NCI-H524 treated with DMSO at 0.1 percent for 48 hours (cell line): ENCODE measurements at regions not wholly inside any gene's neighbourhood (a gene's known extent, or its start where the extent isn't known, plus 50 kb on each side); places are given as distances from the start of the nearest gene placed in this dataset.

Experiments
- DNase-seq: peaks from one replicate; lab custom pipeline; 2025; lab: John Stamatoyannopoulos, UW

DNA sequence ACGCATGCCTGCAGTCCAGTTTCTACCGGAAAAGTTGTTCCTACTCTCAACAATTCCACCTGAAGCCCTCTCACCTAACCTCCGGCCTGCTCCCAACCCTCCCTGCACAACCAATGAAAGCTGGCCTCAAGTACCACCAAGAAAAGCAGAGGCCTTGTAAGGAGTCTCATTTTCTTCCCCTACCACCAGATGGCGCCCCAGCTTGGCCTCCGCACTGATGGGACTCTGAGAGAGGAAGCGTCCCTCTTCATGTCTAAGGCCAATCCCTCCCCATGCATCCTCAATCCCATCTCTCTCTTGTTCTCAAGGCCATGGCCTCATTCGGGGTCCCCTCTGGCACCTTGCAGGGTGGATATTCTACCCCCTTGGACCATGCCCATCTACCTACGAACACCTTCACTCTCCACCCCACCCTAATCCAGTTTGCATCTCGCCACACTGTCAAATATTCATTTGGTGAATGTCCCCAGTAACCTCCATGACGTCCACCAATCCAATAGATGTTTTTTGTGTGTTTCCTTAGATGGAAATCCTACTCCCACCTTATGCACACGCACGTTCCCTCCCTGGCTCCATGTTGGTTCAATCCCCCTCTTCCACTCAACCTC, 412.8 kb downstream of the ZNF536 start:
- no peak for DNase-seq

DNA sequence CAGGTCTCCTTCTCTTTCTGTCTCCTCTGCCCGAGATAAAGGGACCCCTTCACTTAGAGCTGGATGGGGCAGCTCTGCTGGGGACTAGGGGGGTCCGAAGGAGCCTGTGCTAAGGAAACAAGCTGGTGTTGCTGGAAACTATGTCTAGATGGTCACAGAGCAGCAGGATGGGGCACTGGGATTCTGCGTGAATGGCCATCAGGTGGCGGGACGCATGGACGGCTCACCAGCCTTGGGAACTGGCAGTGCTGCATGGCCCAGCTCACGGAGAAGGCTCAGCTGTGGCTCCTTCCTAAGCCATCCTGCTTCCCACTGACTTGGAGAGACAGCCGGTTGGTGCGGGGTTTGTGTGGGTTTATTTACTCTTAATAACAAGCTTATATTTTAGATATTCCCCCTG, 411.8 kb downstream of the ZNF536 start:
- DNase-seq, result no peak

DNA sequence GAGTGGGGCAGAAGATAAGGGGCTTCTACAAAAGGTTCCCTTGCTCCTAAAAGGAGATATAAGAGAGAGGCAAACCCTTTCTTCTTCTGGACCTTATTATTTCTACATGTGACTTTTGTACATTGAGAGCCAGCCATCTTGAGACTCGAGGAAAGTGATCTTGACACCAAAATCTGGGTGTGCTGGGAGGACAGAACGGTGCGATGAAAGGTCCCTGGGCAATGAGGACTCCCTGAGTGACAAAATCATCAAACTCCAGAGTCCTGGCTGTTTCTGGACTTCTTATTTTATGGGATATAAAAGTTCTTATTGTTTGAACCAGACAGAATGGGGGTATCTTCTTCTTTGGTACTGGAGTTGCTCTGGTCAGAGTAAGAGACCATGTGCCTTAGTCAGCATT, 411.0 kb downstream of the ZNF536 start:
- no peak for DNase-seq

DNA sequence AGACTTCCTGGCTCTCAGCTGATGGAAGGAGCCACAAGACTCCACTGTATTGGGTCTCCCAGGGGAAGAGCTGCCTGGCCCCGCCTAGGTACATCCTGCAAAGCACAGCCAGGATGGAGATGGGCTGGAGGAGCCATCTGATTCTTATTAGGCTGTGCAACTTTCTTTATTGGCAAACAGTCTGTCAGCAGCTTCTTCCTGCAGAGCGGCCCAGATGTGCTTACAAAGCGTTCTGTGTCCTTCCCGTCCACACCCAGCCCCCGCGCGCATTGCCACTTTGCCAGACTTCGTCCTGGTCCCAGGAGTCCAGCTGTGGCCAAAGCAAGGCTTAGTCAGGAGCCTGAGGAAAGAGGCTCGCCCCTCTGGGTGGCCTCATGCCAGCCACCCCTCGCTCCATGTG, 409.3 kb downstream of the ZNF536 start:
- DNase-seq, result no peak

DNA sequence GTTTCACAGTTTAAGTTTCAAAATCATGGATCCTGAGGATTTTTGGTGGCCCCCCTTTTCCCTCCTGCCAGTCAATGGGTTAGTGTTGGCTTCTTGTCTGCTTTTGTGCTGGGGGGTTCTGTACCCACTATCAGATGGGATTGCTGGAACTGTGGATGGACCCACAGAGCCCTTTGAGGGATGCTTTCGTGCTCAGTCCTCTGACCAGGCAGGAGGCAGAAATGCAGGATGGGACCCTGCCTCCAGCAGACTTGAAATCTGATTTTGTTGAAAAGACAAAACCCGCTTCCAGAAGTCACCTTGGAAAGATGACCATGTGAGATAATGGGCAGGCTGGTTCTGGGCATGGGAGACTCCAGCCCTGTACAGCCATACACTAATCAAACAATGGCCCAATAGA, 408.9 kb downstream of the ZNF536 start:
- DNase-seq, result no peak

DNA sequence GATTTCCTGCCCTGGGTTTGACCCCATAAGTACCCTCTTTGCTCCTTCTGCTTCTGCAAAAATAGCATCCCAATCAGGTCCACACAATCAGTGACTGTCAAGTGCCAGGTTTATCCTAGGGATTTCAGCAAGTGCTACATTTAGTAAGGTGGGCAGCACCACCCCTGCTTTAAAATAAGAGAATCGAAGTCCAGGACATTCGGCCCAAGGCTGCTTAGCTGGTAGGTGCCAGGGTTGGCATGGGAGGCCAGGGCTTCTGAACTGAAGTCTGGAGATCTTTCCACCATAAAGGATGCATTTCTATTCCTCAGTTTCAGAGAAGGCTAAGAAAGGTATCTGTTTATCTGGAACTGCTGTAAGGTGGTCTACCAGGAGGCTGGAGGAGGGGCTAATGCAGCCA, 408.3 kb downstream of the ZNF536 start:
- no peak for DNase-seq

DNA sequence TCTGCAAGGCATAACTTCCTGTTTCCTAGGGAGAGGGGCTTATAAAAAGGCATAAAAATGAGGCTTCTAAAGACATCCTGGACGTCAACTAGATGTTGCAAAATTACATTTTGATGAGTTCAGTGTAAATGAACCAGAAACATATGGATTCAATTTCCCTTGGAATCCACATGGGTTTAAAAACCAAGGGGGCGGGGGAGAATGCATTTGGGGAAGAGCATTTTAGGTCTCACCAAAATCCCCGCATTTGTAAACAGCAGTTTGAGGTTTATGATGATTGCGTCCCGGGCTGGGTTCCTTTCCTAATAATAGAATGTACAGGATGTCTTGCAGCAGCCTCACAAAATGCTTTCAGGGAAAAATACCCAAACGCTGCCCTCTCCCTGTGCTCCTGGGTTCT, 407.8 kb downstream of the ZNF536 start:
- DNase-seq, result no peak

DNA sequence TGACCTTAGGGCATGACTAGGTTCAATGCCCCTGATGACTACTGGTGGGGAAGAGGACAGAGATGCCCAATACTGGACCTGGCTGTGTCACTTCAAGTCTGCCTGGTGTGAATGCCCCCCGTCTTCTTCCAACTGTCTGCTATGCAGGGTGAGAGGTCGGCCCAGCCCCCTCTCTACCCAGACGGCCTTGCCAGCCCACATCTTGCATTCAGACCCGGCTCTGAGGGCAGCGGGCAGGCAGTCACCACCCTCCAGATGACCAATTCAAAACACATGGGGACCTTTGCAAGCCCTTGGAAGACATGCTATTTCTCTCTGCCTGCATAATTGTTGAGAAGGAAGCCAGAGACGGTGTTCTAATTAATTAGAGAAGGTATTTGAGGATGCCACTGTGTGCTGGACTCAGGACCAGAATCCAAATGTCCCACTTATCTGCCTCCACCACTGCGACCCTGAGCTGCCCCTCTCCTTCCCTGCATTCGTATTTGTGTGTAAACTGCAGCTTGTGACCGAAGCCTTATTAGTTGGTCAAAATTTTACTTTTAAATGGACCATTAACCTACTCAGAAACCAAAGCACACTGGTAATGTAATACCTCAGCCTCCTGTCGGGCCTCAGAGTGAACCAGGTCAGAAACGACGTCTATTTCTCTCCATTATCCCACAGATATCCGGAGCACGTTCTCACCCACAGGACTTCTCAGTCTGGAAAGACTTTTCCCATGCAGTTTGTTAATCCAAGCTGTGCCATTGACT, 407.0 kb downstream of the ZNF536 start:
- no peak for DNase-seq

DNA sequence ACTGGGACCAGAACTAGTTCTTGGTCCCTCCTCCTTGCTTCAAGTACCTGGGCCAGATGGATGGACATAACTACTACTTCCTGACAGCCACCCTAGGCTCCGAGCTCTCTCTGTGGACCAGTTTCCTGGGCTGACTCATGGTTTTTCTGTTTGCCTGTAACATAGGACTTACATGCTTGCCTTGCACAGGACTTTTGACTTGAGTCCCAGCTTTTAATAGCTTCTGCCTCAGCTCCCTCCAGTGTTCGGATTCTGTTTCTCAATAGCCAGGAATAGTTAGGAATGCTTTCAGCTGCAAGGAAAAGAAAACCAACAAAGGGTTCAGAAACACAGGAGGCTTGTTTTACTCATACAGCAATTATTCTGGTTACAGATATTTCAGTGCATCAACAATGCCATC, 405.9 kb downstream of the ZNF536 start:
- DNase-seq, result no peak

DNA sequence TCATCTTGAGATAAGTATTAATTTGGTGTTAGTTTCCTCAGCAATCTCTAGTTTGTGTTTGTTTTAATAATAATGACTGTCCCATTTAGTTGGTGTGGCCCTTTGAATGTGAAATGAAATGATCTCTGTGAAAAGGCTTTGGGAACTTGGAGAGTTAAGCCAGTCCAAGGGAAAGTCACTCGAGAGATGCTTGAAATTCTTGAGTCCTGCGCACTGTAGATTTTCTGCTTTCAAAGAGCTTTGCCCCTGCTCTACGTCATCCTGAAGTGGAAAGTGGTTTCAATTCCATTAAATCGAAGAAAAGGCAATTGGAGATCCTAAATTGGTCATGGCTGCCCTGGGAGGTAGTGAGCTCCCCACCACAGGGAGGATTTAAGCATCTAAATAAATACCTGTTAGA, 403.8 kb downstream of the ZNF536 start:
- DNase-seq, result no peak

DNA sequence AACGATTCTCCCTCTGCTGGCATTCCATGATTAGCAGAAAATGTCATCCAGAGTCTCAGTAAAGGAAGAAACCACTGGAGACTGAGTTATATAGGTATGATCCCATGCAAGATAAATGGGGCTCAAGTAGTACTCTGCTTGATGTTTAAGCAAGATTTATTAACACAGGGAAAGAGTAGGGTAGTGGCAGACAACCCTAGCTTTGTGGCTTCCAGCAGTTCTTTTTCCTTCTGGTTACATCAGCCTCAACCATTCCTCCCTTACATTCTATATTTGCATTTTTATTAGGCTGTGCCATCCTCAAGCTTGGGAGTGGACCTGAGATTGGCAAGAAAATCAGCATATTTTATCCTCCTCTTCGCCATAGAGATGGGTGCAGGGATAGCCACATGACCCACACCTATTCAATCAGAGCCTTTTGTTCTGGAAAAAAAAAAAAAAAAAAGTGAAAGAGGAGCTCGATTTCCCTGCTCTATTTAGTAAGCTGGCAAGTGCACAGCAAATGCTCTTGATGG, 402.1 kb downstream of the ZNF536 start:
- DNase-seq, result no peak

DNA sequence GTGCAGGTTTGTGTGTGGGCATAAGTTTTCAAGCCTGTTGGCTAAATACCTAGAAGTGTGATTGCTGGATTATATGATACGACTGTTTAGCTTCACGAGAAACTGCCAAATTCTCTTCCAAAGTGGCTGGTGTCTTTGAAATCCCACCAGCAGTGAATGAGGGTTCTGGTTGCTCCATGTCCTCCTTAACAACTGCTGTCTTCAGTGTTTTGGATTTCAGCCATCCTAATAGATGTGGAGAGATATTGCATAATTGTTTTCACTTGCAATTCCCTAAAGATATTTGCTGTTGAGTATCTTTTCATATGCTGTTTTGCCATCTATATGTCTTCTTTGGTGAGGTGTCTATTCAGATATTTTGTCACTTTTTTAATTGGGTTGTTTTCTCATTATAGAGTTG, 390.5 kb downstream of the ZNF536 start:
- no peak for DNase-seq

DNA sequence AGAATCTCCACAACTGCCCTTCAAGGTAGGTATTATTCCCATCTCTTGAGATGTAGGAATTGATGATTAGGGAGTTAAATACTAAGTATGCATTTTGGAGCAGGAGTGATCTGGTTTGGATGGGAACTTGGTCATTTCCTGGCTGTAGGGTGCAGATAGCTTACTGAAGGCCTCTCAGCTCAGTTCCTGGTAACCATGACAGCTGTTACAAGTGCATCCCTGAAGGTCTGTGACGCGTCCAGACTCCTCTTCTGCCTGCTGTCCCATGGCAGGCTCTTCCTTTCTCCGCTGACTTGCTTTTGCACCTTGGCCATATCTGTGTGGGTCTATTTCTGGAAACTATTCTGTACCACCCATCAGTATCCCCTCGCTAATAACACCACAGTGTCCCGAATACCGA, 387.8 kb downstream of the ZNF536 start:
- no peak for DNase-seq

DNA sequence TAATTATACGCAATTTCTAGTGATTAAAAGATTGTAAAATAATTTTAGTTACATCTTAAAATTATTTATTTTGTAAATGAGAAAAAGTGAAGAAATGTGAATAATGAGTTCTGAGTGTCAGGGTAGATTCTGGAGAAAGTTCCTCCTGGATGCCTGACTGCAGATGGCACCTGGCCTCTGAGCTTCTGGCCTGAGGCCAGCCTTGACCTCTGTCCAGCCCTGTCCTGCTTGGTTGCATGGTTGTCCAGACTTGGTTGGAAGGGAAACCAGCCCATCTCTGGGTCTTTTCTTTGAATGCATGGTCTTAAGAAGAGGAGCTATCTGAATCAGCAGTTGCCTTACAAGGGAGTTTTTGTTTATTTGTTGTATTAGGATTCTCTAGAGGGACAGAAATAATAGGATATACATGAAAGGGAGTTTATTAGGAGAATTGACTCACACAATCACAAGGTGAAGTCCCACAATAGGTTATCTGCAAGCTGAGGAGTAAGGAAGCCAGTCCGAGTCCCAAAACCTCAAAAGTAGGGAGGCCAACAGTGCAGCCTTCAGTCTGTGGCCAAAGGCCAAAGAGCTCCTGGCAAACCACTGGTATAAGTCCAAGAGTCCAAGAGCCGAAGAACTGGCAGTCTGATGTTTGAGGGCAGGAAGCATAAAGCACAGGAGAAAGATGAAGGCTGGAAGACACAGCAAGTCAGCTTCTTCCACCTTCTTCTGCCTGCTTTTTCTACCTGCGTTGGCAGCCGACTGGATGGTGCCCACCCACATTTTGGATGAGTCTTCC, 385.8 kb downstream of the ZNF536 start:
- no peak for DNase-seq

DNA sequence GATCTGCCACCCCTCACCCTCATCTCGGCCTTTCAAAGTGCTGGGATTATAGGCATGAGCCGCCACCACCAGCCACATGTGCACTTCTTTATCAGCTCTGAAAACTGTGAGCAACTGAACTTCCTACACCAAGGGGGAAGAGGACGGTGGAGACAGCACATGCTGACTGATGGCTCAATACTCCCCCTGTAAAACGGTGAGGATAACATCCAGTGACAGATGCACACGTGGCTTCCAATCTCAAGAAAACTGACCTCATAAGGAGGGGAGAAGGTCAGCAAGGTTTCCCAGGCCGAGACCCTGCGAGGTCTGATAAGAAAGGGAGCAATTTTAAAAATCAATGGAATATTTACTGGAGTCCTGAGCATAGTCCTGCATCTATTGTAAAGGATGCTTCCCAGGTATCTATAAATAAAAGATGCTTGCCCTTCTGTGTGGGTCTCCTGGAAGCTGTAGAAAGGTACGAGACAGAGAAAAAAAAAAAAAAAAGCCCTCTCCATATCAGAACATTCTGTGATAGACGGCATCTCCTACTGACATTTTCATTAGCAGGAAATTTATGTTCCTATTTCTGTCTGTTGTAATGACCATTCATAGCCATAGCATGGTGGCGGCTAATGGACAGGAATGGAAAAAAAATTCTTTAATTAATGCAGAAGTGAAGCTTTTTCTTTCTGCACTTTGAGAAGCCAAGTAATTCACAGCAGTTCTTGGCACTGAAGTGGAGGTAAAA, 385.1 kb downstream of the ZNF536 start:
- no peak for DNase-seq

DNA sequence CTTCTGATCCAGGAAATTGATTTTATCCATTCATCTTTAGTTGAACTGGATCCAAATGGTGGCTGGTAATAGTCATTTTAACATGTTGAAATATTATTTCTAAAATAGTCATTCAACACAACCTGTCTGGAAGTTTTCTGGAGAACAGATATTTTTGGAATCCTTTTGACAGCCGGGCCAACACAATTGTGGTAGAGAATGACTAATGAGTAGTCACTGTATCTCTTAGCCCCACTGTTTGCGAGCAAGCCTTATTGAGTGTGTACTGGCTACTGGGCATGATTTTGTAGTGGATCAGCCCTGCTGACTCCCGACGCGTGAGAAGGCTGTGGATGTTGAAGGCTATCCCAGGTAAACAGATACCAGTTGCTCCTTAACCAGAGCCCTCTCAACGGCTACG, 383.4 kb downstream of the ZNF536 start:
- DNase-seq, result no peak

DNA sequence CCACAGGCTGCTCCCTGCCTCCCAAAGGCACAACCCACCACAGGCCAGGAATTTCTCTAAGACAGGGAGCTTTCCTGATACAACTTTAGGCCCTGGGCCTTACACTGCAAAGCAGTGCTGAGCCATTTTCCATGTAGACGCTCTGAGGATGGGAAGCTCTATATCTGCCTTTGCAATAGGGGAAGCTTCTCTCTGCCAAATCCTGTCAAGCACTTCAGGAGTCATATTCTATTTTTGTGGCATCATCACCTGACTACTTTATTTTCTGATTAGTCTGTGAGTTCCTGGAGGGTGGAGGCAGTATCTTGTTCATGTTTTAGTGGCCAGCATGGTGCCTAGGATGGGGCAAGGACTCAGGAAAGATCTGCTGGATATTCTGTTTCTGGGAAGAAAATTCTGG, 382.0 kb downstream of the ZNF536 start:
- no peak for DNase-seq

DNA sequence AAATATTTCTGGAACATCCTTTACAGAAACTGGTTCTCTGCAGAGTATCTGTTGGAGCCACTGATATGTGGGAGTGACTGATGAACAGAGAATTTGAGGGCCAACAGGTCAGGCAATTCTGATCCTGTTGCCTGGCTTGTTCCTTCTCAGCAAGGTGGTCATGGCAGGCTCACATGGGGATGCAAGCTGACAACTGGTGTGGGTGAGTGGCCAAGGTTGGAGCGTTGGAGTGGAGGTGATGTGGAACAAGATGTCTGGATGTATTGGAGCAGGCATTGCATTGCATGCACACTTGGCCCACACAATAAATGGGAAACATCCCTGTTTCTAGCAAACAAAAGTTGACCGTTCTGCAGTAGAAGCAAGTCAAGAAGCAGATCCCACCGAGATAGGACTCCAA, 380.7 kb downstream of the ZNF536 start:
- no peak for DNase-seq

DNA sequence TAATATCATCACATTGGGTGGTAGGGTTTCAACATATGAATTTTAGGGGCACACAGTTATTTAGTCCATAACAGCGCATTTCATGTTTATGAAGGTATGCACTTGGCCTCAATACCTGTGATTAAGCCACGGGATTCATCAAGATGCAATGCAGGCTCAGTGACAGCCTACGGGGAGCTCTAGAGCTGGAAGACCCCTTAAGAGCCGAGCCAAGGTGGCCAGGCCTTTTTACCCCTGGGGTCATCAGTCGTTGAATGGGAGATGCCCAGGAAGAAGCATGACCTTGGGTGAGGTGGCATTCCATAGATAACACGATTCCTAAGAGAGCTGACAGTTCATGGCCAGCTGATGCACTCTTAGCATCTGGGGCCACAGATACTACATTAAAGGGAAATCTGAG, 380.0 kb downstream of the ZNF536 start:
- DNase-seq, result no peak

DNA sequence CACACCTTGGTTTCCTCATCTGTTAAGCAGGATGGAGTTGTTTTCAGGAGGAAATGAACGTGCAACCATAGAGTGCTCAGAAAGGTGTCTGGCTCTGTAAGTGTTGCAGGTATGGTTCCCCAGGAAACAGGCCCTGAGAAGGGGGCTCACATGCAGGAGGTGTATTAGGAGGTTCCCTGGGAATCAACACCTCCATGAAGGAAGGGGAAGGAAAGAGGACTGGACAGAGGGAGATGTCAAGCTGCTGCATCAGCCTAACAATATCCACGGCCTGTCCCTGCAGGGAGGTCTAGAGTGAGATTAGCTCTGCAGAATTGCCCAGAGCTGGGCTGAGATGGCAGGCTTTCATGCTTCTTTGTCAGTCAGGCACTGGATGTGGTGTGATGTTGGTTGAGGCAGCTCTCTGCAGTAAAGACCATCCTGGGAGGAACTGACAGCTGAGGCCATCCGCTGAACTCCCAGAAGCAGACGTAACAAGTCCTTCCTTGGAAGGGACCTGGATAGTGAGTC, 373.3 kb downstream of the ZNF536 start:
- DNase-seq, result no peak

DNA sequence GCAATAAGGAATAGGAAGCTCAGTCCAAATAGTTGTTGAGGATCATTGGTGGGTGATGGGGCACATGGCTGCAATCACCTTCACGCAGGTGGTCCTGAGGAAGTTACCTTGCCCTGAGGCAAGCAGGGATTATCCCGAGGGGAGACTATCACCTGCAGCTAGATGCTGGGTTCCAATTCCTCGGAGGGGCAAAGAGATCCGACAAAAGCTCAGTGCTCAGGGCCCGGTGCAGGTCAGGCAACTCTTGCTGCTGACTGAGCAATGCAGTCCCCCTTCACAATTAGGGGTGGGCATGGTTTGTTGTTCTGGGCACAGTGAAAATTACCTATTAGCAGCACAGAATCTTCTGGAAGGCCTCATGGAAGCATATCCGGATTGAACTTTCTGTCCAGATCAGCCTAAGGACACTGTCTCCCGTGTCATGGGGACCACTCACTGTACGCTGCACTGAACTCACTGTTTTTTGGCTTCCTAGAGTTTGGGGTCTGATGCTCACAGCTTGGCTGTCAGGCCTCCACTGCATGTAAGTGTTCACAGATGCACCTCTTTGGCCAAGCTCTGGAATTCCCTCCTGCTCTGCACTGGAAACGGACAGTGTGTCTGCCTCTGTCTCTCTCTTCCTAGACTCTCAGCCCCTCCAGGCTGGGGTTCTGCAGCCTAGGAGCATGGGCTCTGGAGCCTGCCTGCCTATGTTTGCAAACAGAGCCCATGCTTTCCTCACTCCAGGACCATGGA, 372.7 kb downstream of the ZNF536 start:
- DNase-seq, result no peak

DNA sequence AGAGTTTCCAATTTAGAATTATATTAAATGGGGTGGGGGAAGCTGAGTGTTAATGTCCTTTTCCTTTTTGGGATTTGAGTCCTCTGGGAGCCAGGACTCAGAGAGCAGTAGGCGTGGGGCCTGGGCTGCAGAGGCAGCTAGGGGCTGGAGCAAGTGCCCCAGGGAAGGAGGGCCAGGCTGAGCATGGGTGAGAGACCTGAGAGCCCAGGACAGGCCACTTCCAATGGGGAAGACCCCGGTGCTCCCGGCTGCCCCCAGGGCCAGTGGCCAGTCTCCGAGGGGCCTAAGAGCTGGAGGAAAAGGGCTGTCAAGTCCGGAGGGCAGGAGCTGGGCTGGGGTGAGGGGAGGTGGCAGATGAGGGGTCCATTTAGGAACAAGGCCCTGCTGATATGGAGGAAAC, 371.5 kb downstream of the ZNF536 start:
- no peak for DNase-seq
